Glutamatergic neuron (in vitro differentiated cells): ENCODE measurements at regions not wholly inside any gene's neighbourhood (a gene's known extent, or its start where the extent isn't known, plus 50 kb on each side); places are given as distances from the start of the nearest gene placed in this dataset.

Source experiments
- DNase-seq: peaks from one replicate; pipeline ENCODE4 v3.0.0; 2022
- H3K27ac Mint-ChIP-seq: one replicate; pipeline ENCODE4 v1.8.0; 2020; ENCODE audit warnings: mild to moderate bottlenecking, mixed read lengths, inconsistent platforms; ENCODE audit not compliant: unreplicated experiment
- H3K27me3 Mint-ChIP-seq: one replicate; pipeline ENCODE4 v1.8.0; 2020; ENCODE audit warnings: mild to moderate bottlenecking, moderate library complexity, mixed read lengths, inconsistent platforms; ENCODE audit not compliant: unreplicated experiment
- H3K36me3 Mint-ChIP-seq: one replicate; pipeline ENCODE4 v1.8.0; 2020; ENCODE audit warnings: mild to moderate bottlenecking, mixed read lengths, inconsistent platforms; ENCODE audit not compliant: unreplicated experiment
- H3K4me1 Mint-ChIP-seq: one replicate; pipeline ENCODE4 v1.8.0; 2020; ENCODE audit warnings: mild to moderate bottlenecking, low read depth, mixed read lengths, inconsistent platforms; ENCODE audit not compliant: unreplicated experiment
- H3K4me3 Mint-ChIP-seq: one replicate; pipeline ENCODE4 v1.8.0; 2020; ENCODE audit warnings: mild to moderate bottlenecking, mixed read lengths, inconsistent platforms; ENCODE audit not compliant: unreplicated experiment
- H3K9me3 Mint-ChIP-seq: one replicate; pipeline ENCODE4 v1.8.0; 2020; ENCODE audit warnings: mild to moderate bottlenecking, moderate library complexity, mixed read lengths, inconsistent platforms; ENCODE audit not compliant: unreplicated experiment
- TF ChIP-seq, protein P1 (sequence below): fragments of 200-600 bp; sonication (generic); IDR thresholded peaks from one replicate; pipeline ENCODE4 v1.5.0; 2021; ENCODE audit not compliant: partially characterized antibody, unreplicated experiment

DNA sequence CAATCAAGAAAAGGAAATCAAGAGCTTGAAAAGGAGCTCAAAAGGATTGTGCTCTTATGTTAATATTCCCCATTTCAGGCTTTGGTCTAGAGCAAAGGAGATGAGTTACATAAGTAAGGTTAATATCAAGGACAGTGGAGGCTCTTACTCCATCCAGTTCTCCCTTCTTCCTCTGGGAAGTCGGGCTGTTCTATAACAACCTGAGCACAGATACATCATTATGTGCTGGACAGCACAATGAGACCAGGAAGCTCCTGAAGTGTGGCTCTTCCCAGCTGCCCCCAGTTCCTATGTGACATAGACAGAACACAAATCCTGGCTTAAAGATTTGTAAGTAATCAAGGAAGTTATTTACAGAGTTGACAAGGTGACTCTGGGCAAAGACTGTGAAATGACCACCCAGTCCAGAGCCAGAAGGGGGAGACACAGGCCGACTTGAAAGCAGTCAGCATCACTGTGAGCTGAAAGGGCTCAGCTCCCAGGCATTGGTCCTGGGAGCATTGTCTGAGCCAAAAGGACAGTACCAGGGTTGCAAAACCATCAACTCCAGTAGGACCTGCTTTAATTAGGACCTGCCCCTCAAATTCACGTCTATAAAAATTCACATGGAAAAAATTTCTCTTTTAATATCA is 917.6 kb upstream of the ACVR2A start:
- Mint-ChIP-seq H3K9me3 (no peaks in the 10 kb centered on the region), H3K27ac (no peak overlapping the region), H3K4me1 (no peaks in the 10 kb centered on the region), H3K36me3 (no peaks in the 10 kb centered on the region), H3K4me3 (no peak overlapping the region), H3K27me3 (no peaks in the 10 kb centered on the region)
- DNase-seq = peak; percentile 76
- TF ChIP-seq, protein P1, sequence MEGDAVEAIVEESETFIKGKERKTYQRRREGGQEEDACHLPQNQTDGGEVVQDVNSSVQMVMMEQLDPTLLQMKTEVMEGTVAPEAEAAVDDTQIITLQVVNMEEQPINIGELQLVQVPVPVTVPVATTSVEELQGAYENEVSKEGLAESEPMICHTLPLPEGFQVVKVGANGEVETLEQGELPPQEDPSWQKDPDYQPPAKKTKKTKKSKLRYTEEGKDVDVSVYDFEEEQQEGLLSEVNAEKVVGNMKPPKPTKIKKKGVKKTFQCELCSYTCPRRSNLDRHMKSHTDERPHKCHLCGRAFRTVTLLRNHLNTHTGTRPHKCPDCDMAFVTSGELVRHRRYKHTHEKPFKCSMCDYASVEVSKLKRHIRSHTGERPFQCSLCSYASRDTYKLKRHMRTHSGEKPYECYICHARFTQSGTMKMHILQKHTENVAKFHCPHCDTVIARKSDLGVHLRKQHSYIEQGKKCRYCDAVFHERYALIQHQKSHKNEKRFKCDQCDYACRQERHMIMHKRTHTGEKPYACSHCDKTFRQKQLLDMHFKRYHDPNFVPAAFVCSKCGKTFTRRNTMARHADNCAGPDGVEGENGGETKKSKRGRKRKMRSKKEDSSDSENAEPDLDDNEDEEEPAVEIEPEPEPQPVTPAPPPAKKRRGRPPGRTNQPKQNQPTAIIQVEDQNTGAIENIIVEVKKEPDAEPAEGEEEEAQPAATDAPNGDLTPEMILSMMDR = peak; percentile 46

DNA sequence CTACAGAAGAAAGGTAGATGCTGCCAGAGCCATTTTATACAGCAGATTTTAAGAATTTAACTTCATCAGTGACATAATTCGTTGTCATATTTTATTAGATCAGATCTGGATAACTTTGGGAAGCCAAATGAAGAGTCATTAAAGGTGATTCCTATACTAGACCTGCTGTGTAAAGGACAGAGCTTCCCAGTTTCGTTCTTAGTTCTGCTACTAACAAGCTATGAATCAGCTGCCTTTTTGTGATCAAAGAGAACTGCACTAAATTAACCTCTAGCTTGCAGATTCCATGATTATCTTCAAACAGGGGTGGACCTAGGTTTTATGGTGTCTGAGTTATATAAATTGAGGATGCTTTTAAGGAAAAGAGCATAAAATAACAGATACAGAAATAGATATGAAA is 926.5 kb upstream of the ACVR2A start:
- no peaks in the 10 kb centered on the region for H3K9me3 Mint-ChIP-seq
- TF ChIP-seq, protein P1 = no peak
- no peak for DNase-seq
- no peak overlapping the region for H3K4me3 Mint-ChIP-seq
- no peaks in the 10 kb centered on the region for H3K36me3 Mint-ChIP-seq
- H3K27me3 Mint-ChIP-seq = peaks cover 2% of the 10 kb centered on the region
- peaks cover 24% of the 10 kb centered on the region for H3K4me1 Mint-ChIP-seq
- H3K27ac Mint-ChIP-seq = no peak overlapping the region

DNA sequence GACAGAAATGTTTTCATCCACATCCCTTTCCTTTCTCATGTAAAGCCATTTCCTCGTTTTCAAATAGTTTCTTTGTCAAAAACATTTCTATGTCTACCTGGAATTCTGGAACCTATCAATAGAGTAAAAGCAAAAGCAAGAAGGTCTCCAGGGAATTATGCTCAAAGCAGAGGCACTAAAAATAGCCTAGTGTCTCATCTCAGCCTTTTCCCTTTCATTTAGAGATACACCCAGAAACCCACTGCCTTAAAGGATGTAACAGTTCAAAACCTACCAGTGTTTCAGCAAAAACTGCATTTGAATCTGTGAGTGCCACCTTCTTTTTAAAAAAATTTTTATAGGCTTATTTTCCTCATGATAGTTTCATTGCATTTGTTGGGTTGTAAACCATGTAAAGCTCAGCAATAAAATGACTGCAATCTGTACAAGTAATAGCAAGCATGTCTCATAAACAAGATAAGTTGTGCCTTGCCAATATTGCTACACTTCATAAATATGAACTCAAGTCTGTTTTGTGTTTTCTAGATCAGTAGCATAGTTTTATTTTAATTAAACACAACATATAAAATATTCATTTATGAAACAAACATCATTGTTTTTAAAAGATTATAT is 927.3 kb upstream of the ACVR2A start:
- no peak for DNase-seq
- Mint-ChIP-seq H3K27ac (peak overlapping the region; percentile 53), H3K27me3 (peaks cover 2% of the 10 kb centered on the region)

DNA sequence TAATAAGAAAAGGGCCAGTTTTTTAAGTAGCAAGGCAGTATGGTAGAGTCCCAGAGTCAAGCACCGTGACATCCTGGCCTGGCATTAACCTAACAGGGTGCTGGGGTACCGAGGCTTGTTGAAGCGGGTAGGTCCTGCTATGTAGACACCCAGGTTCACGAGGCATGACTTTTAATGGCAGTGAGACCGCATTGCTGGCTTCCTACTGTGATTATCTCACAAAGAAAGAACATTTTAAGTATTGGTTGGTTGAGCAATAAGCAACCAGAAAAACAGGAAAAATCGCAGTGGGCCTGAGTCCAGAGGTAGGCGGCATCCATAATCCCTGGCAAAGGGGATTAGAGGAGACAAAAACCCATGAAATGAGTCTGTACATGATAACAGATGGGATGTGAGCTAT is 927.9 kb upstream of the ACVR2A start:
- no peaks in the 10 kb centered on the region for H3K36me3 Mint-ChIP-seq
- no peak overlapping the region for H3K4me3 Mint-ChIP-seq
- TF ChIP-seq, protein P1 = no peak
- H3K9me3 Mint-ChIP-seq = no peaks in the 10 kb centered on the region
- peaks cover 2% of the 10 kb centered on the region for H3K27me3 Mint-ChIP-seq
- H3K4me1 Mint-ChIP-seq = peaks cover 24% of the 10 kb centered on the region
- no peak for DNase-seq
- H3K27ac Mint-ChIP-seq = peak overlapping the region; percentile 35

More for the DNA sequence above, 927.3 kb upstream of the ACVR2A start:
- H3K4me1 Mint-ChIP-seq = peaks cover 24% of the 10 kb centered on the region
- peak overlapping the region; percentile 55 for H3K4me3 Mint-ChIP-seq
- no peaks in the 10 kb centered on the region for H3K36me3 Mint-ChIP-seq
- TF ChIP-seq, protein P1 = no peak
- no peaks in the 10 kb centered on the region for H3K9me3 Mint-ChIP-seq

DNA sequence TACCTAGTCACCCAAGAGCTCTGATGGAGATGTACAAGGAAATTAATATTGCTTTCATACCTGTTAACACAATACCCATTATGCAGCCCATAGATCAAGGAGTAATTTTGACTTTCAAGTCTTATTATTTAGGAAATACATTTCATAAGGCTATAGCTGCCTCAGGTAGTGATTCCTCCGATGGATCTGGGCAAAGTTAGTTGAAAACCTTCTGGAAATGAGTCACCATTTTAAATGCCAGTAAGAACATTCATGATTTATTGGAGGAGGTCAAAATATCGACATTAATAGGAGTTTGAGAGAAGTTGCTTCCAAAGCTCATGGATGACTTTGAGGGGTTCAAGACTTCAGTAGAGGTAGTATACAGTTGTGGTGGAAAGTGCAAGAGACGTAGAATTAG is 931.4 kb upstream of the ACVR2A start:
- TF ChIP-seq, protein P1 = no peak
- Mint-ChIP-seq H3K4me1 (peaks cover 26% of the 10 kb centered on the region), H3K9me3 (no peaks in the 10 kb centered on the region), H3K27ac (no peak overlapping the region), H3K4me3 (no peak overlapping the region), H3K36me3 (no peaks in the 10 kb centered on the region), H3K27me3 (peaks cover 2% of the 10 kb centered on the region)
- DNase-seq = no peak
